ENCODE measurements at regions not wholly inside any gene's neighbourhood (a gene's known extent, or its start where the extent isn't known, plus 50 kb on each side); places are given as distances from the start of the nearest gene placed in this dataset.

DNA sequence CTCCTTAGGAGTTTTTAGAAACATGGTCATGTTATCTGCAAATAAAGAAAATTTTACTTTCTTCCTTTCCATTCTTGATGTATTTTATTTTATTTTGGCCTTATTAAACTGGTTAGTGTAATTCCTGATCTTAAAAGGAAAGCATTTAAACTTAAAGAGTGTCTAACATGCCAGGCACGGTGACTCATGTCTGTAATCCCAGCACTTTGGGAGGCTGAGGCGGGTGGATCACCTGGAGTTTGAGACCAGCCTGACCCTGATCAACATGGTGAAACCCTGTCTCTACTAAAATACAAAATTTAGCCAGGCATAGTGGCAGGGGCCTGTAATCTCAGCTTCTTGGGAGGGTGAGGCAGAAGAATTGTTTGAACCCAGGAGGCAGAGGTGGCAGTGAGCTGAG lies 281.3 kb downstream of the PTTG2 start:
- H3K4me2 ChIP-seq (ENCODE audit: low read length): no peak overlapping the region
- no peaks in the 10 kb centered on the region for H3K9me2 ChIP-seq (ENCODE audit: low read depth, low read length)
- no peak for TF ChIP-seq EZH2 (IDR thresholded peaks at IDR 0.05; ENCODE audit: borderline replicate concordance, low read length)
- TF ChIP-seq, protein P1, sequence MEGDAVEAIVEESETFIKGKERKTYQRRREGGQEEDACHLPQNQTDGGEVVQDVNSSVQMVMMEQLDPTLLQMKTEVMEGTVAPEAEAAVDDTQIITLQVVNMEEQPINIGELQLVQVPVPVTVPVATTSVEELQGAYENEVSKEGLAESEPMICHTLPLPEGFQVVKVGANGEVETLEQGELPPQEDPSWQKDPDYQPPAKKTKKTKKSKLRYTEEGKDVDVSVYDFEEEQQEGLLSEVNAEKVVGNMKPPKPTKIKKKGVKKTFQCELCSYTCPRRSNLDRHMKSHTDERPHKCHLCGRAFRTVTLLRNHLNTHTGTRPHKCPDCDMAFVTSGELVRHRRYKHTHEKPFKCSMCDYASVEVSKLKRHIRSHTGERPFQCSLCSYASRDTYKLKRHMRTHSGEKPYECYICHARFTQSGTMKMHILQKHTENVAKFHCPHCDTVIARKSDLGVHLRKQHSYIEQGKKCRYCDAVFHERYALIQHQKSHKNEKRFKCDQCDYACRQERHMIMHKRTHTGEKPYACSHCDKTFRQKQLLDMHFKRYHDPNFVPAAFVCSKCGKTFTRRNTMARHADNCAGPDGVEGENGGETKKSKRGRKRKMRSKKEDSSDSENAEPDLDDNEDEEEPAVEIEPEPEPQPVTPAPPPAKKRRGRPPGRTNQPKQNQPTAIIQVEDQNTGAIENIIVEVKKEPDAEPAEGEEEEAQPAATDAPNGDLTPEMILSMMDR (IDR thresholded peaks at IDR 0.05; ENCODE audit: low read length): no peak
- H3K4me3 ChIP-seq (ENCODE audit: low read depth, low read length, poor library complexity, severe bottlenecking): no peak overlapping the region
- H3K4me1 ChIP-seq (ENCODE audit: insufficient read depth, low read length, severe bottlenecking): no peaks in the 10 kb centered on the region
- no peak overlapping the region for H3K27ac ChIP-seq (ENCODE audit: low read depth, low read length, poor library complexity, severe bottlenecking)
- H3K9ac ChIP-seq (ENCODE audit: low read length): no peak overlapping the region
- no peaks in the 10 kb centered on the region for H3K36me3 ChIP-seq (ENCODE audit: insufficient read depth, low read length)
- H3K27me3 ChIP-seq (ENCODE audit: insufficient read depth, low read length): no peaks in the 10 kb centered on the region
- no peaks in the 10 kb centered on the region for H3F3A ChIP-seq (ENCODE audit: insufficient read depth, low read length)
- no peak overlapping the region for H2AFZ ChIP-seq (ENCODE audit: low read length)
- H3K9me3 ChIP-seq (ENCODE audit: low read length): no peaks in the 10 kb centered on the region
- H3K79me2 ChIP-seq (ENCODE audit: insufficient read depth, low read length): no peaks in the 10 kb centered on the region
- no peaks in the 10 kb centered on the region for H4K20me1 ChIP-seq (ENCODE audit: insufficient read depth, low read length)

DNA sequence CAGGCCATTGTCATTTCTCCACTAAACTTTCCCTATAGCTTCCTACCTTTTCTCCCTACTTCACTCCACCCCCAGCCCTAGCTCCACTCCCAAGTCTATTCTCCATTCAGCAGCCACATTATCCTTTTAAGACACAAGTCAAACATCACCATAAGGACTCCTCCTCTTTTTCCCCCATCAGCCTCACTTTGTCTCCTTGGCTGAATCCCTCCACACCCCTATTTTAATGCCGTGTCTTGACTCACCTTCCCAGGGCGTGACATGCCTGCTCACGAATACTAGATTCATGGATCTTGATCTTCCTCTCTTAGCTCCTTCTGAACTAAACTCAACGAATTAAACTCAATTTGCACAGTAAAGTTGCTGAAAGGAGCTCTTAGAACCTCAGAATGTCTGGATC lies 281.9 kb downstream of the PTTG2 start:
- H3K79me2 ChIP-seq (ENCODE audit: insufficient read depth, low read length): no peaks in the 10 kb centered on the region
- H3K9me2 ChIP-seq (ENCODE audit: low read depth, low read length): no peaks in the 10 kb centered on the region
- no peaks in the 10 kb centered on the region for H3K9me3 ChIP-seq (ENCODE audit: low read length)
- H4K20me1 ChIP-seq (ENCODE audit: insufficient read depth, low read length): no peaks in the 10 kb centered on the region
- H2AFZ ChIP-seq (ENCODE audit: low read length): no peak overlapping the region
- no peaks in the 10 kb centered on the region for H3F3A ChIP-seq (ENCODE audit: insufficient read depth, low read length)
- H3K27ac ChIP-seq (ENCODE audit: low read depth, low read length, poor library complexity, severe bottlenecking): no peak overlapping the region
- no peak overlapping the region for H3K4me2 ChIP-seq (ENCODE audit: low read length)
- H3K27me3 ChIP-seq (ENCODE audit: insufficient read depth, low read length): no peaks in the 10 kb centered on the region
- H3K36me3 ChIP-seq (ENCODE audit: insufficient read depth, low read length): no peaks in the 10 kb centered on the region
- no peak for TF ChIP-seq EZH2 (IDR thresholded peaks at IDR 0.05; ENCODE audit: borderline replicate concordance, low read length)
- TF ChIP-seq, protein P1 (IDR thresholded peaks at IDR 0.05; ENCODE audit: low read length): no peak
- H3K4me3 ChIP-seq (ENCODE audit: low read depth, low read length, poor library complexity, severe bottlenecking): no peak overlapping the region
- no peak overlapping the region for H3K9ac ChIP-seq (ENCODE audit: low read length)
- no peaks in the 10 kb centered on the region for H3K4me1 ChIP-seq (ENCODE audit: insufficient read depth, low read length, severe bottlenecking)

DNA sequence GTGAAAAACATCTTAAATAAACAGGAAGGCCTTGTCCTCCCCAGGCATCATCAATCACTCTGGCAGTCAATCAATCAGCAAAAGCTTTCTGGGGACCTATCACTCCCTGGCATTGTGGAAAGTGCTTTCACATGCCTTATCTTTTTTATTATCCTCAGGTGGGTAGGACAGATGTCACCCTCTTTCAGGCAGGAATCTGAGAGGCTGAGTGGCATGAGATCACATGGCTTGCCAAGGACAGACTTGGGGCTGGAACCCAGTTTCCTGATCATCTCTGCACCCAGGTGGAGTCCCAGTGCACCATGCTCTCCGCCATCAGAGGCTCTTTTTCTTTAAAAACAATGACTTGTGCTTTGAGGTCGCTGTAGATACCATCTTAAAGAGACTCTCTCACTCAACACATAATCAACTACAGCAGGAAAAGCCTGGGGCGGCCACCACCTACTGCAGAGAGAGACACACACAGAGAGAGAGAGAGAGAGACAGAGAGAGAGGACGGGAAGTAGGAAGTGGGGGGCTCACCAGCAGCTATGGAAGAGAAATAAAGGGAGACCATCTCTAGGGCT lies 282.7 kb downstream of the PTTG2 start:
- H3K27me3 ChIP-seq (ENCODE audit: insufficient read depth, low read length): no peaks in the 10 kb centered on the region
- H3K36me3 ChIP-seq (ENCODE audit: insufficient read depth, low read length): no peaks in the 10 kb centered on the region
- H3K4me2 ChIP-seq (ENCODE audit: low read length): no peak overlapping the region
- no peaks in the 10 kb centered on the region for H3F3A ChIP-seq (ENCODE audit: insufficient read depth, low read length)
- no peak overlapping the region for H2AFZ ChIP-seq (ENCODE audit: low read length)
- no peak overlapping the region for H3K27ac ChIP-seq (ENCODE audit: low read depth, low read length, poor library complexity, severe bottlenecking)
- TF ChIP-seq EZH2 (IDR thresholded peaks at IDR 0.05; ENCODE audit: borderline replicate concordance, low read length): no peak
- TF ChIP-seq, protein P1 (IDR thresholded peaks at IDR 0.05; ENCODE audit: low read length): no peak
- H3K9ac ChIP-seq (ENCODE audit: low read length): no peak overlapping the region
- H3K9me2 ChIP-seq (ENCODE audit: low read depth, low read length): no peaks in the 10 kb centered on the region
- no peaks in the 10 kb centered on the region for H3K9me3 ChIP-seq (ENCODE audit: low read length)
- no peaks in the 10 kb centered on the region for H3K79me2 ChIP-seq (ENCODE audit: insufficient read depth, low read length)
- no peaks in the 10 kb centered on the region for H4K20me1 ChIP-seq (ENCODE audit: insufficient read depth, low read length)
- no peaks in the 10 kb centered on the region for H3K4me1 ChIP-seq (ENCODE audit: insufficient read depth, low read length, severe bottlenecking)
- no peak overlapping the region for H3K4me3 ChIP-seq (ENCODE audit: low read depth, low read length, poor library complexity, severe bottlenecking)

All from OCI-LY1 (cell line).